ENCODE measurements at regions not wholly inside any gene's neighbourhood (a gene's known extent, or its start where the extent isn't known, plus 50 kb on each side); places are given as distances from the start of the nearest gene placed in this dataset.

DNA sequence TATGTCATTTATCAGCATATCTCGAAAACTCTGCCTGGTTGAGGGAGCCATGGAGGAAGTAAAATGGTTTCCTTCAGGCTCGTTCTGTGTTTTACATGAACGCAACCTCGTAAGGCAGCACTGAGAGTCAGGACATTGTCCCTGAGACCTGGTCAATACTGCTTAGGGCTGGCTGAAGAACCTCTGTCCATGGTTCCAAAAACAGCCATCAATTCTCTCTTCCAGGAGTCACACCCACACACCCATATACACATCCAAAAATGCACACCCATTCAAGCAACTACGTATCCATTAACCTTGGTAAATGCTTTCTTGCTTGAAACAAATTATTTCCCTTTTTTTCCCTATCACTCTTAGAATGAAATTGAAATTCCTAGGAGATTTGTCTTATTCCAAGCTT is 91.0 kb upstream of the CHL1 start:
- CTCF ChIA-PET: no interaction called here
- POLR2A ChIA-PET: no interaction called here
- no peak for DNase-seq (ENCODE audit: extremely low spot score)
- TF ChIP-seq FOXK2 (IDR thresholded peaks at IDR 0.05): no peak
- TF ChIP-seq HDGF (IDR thresholded peaks at IDR 0.05; ENCODE audit: borderline replicate concordance): no peak
- no peak for TF ChIP-seq ELF4 (IDR thresholded peaks at IDR 0.05)
- TF ChIP-seq TARDBP (IDR thresholded peaks at IDR 0.05): no peak
- TF ChIP-seq, protein P1, sequence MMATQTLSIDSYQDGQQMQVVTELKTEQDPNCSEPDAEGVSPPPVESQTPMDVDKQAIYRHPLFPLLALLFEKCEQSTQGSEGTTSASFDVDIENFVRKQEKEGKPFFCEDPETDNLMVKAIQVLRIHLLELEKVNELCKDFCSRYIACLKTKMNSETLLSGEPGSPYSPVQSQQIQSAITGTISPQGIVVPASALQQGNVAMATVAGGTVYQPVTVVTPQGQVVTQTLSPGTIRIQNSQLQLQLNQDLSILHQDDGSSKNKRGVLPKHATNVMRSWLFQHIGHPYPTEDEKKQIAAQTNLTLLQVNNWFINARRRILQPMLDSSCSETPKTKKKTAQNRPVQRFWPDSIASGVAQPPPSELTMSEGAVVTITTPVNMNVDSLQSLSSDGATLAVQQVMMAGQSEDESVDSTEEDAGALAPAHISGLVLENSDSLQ (IDR thresholded peaks at IDR 0.05): no peak
- no peak for TF ChIP-seq CTBP1 (IDR thresholded peaks at IDR 0.05; ENCODE audit: borderline replicate concordance)
- no peak for TF ChIP-seq NFRKB (IDR thresholded peaks at IDR 0.05)
- TF ChIP-seq BHLHE40 (IDR thresholded peaks at IDR 0.05; ENCODE audit: borderline replicate concordance): no peak
- TF ChIP-seq L3MBTL2 (conservative IDR thresholded peaks at IDR 0.05): no peak
- no peak for TF ChIP-seq ARNT (IDR thresholded peaks at IDR 0.05)
- TF ChIP-seq SP1 (IDR thresholded peaks at IDR 0.05): no peak
- TF ChIP-seq LEF1 (IDR thresholded peaks at IDR 0.05; ENCODE audit: borderline replicate concordance): no peak
- no peak for TF ChIP-seq ZNF384 (IDR thresholded peaks at IDR 0.05)
- no peak for TF ChIP-seq SUZ12 (IDR thresholded peaks at IDR 0.05)
- no peak for TF ChIP-seq FOXA1 (IDR thresholded peaks at IDR 0.05)
- no peak for TF ChIP-seq FOXM1 (IDR thresholded peaks at IDR 0.05; ENCODE audit: borderline replicate concordance)

DNA sequence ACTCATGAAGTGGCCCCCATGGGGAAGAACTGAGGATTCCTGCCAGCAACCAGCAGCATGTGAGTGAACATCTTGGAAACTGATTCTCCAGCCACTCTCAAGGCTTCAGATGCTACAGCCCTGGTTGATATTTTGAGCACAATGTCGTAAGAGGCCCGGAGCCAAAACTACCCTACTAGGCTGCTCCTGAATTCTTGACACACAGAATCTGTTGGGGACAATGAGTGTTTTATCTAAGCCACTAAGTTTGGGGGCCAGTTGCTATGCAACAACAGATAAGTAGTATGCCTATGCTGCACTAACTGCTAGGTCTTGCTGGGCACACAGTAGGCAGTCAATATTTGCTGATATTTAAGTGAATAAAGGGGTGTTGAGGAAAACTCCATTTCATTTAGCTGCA is 89.9 kb upstream of the CHL1 start:
- ChIA-PET CTCF (no interaction called here), POLR2A (no interaction called here)
- TF ChIP-seq FOXK2 (IDR thresholded peaks at IDR 0.05) (no peak), BHLHE40 (IDR thresholded peaks at IDR 0.05; ENCODE audit: borderline replicate concordance) (no peak), LEF1 (IDR thresholded peaks at IDR 0.05; ENCODE audit: borderline replicate concordance) (no peak), FOXM1 (IDR thresholded peaks at IDR 0.05; ENCODE audit: borderline replicate concordance) (no peak), ARNT (IDR thresholded peaks at IDR 0.05) (no peak), HDGF (IDR thresholded peaks at IDR 0.05; ENCODE audit: borderline replicate concordance) (no peak), NFRKB (IDR thresholded peaks at IDR 0.05) (no peak), SP1 (IDR thresholded peaks at IDR 0.05) (no peak), TARDBP (IDR thresholded peaks at IDR 0.05) (no peak), ELF4 (IDR thresholded peaks at IDR 0.05) (no peak), SUZ12 (IDR thresholded peaks at IDR 0.05) (no peak)
- TF ChIP-seq, protein P1 (IDR thresholded peaks at IDR 0.05): no peak
- no peak for DNase-seq (ENCODE audit: extremely low spot score)

DNA sequence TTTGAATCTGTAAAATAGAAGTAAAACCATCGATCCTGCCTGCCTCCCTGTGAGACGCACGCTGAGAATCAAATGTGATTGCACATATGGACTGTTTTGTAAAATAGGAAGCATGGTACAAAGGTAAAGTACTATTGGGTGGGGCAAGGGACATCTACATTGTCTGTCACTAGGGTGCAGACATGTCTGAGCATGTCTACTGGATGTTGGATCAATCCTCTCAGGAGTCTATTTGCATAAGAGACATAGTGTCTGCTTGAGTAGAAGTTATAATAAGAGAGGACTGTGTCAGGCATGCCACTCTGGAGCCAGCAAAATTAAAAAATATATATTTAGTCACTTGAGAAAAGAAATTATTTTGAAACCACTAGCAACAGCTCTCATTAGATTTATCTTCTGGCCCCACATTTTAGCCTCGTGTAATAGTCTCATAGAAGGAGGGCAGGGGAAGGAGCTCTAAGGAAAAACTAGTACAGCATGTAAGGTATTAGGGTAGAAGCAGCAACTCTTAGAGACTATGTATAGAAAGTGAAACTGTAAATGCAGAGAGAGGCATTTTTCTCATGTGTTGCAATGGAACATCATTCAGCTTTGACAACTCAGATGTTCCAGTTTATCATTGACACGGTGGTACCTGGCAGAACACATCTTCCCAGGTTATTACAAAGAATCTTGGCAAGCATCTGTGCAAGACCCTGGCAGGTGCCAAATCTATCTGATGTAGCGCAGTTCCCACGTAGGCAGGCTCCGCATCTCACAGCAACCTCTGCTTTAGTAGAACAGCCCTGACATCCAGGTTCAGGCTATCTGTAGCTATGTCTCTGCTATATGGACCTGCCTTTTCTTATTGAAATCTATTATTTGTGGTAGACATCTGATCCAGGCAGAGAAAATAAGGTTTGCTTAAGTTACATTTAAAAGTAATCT is 85.2 kb upstream of the CHL1 start:
- ChIA-PET POLR2A (no interaction called here), CTCF (no interaction called here)
- DNase-seq (ENCODE audit: extremely low spot score): no peak
- no peak for TF ChIP-seq CTBP1 (IDR thresholded peaks at IDR 0.05; ENCODE audit: borderline replicate concordance)
- TF ChIP-seq FOXA1 (IDR thresholded peaks at IDR 0.05): no peak
- TF ChIP-seq BHLHE40 (IDR thresholded peaks at IDR 0.05; ENCODE audit: borderline replicate concordance): no peak

DNA sequence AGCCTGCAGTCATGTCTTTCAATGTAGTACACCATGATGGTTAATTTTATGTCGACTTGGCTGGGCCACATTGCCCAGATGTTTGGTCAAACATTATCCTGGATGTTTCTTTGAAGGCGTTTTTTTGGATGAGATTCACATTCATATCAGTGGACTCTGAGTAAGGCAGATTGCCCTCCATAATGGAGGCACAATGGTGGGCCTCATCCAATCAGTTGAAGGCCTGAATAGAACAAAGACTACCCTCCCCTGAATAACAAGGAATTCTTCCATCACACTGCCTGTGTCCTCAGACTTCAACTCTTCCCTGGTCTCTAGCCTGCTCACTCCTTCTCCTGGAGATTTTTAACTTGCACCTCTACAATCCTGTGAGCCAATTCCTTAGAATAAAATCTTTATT is 83.8 kb upstream of the CHL1 start:
- TF ChIP-seq NFRKB (IDR thresholded peaks at IDR 0.05) (no peak), SP1 (IDR thresholded peaks at IDR 0.05) (no peak), CTBP1 (IDR thresholded peaks at IDR 0.05; ENCODE audit: borderline replicate concordance) (no peak), HDGF (IDR thresholded peaks at IDR 0.05; ENCODE audit: borderline replicate concordance) (no peak), FOXK2 (IDR thresholded peaks at IDR 0.05) (no peak), SUZ12 (IDR thresholded peaks at IDR 0.05) (no peak)
- ChIA-PET CTCF (no interaction called here), POLR2A (no interaction called here)
- no peak for DNase-seq (ENCODE audit: extremely low spot score)

DNA sequence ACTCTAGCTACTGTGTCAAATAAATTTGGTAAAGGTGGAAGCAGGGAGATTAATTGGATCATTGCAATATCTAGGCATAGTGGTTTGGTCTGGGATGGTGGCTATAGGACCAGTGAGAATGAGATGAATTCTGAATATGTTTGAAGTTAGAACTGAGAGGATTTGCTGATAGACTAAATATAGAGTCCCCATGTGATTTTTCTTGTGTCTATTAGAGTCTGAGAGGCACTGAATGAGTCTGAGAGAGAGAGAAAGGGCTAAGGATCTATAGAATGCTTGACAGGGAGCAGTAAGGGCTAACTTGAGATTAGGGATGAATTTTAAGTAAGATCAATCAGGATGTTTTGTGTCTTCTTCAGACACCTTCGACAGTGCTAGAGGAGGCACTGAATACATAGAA is 77.9 kb upstream of the CHL1 start:
- no peak for TF ChIP-seq ELF4 (IDR thresholded peaks at IDR 0.05)
- no peak for TF ChIP-seq CTBP1 (IDR thresholded peaks at IDR 0.05; ENCODE audit: borderline replicate concordance)
- no peak for TF ChIP-seq BHLHE40 (IDR thresholded peaks at IDR 0.05; ENCODE audit: borderline replicate concordance)
- TF ChIP-seq SUZ12 (IDR thresholded peaks at IDR 0.05): no peak
- TF ChIP-seq L3MBTL2 (conservative IDR thresholded peaks at IDR 0.05): no peak
- TF ChIP-seq FOXA1 (IDR thresholded peaks at IDR 0.05): no peak
- no peak for TF ChIP-seq NFRKB (IDR thresholded peaks at IDR 0.05)
- TF ChIP-seq TARDBP (IDR thresholded peaks at IDR 0.05): no peak
- no peak for TF ChIP-seq LEF1 (IDR thresholded peaks at IDR 0.05; ENCODE audit: borderline replicate concordance)
- no peak for DNase-seq (ENCODE audit: extremely low spot score)
- ChIA-PET CTCF (no interaction called here), POLR2A (no interaction called here)

DNA sequence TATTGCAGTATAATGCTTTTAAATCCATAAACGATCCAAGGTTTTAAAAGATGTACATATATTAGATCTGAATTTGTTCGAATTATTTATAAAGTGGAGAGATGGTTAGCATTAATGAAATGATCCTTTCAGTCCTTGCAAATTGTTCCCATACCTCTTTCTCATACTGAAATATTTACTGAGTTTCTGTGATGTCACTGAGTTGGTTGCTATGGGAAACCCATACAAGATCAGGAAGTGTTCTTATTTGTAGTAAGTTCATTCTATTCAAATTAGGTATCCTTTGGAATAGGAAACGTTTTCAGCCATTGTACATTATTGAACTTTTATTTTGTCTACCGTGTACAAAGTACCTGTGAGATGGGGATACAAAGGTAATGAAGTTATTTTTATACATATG is 73.2 kb upstream of the CHL1 start:
- ChIA-PET CTCF (no interaction called here), POLR2A (no interaction called here)
- no peak for TF ChIP-seq ELF4 (IDR thresholded peaks at IDR 0.05)
- no peak for TF ChIP-seq ARNT (IDR thresholded peaks at IDR 0.05)
- no peak for DNase-seq (ENCODE audit: extremely low spot score)

DNA sequence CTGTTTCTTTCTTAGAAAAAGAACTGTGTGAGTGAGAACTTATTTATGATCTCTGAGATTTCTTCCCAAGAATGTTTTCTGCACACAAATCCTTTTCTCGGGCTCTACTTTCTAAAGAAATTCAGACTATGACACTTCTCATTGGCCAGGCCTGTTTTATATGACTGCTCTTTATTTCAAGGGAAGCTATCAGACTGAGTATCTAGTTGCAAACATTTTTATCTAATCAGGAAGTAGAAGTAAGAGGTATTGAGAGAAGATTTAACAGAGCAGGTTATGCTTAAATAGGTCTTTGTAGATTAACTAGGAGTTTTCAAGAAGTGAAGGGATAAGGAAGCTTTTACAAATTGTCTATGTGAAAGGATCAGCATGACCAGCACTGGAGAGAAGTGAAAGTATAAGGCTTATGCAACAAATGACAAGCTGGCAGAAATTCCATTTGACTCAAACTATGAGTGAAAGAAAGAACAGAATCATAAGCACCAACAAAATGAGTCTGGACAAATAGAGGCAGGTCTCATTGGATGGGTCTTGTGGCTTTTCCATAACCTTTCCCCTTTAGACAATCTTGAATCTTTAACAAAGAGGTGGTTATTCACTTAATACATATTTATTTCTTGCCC is 71.9 kb upstream of the CHL1 start:
- POLR2A ChIA-PET: no interaction called here
- DNase-seq (ENCODE audit: extremely low spot score): no peak
- TF ChIP-seq CTBP1 (IDR thresholded peaks at IDR 0.05; ENCODE audit: borderline replicate concordance) (no peak), FOXK2 (IDR thresholded peaks at IDR 0.05) (no peak), ARNT (IDR thresholded peaks at IDR 0.05) (no peak), LEF1 (IDR thresholded peaks at IDR 0.05; ENCODE audit: borderline replicate concordance) (no peak)
- TF ChIP-seq, protein P1 (IDR thresholded peaks at IDR 0.05): no peak
- CTCF ChIA-PET: no interaction called here

Measured in HEK293T (cell line).